Mesodermal cell (in vitro differentiated cells): ENCODE measurements at regions not wholly inside any gene's neighbourhood (a gene's known extent, or its start where the extent isn't known, plus 50 kb on each side); places are given as distances from the start of the nearest gene placed in this dataset.

Experiments used
- H3K27ac ChIP-seq: 2 replicates; pipeline ENCODE4 v1.7.0; 2013; ENCODE audit warnings: mild to moderate bottlenecking, low read depth, low read length, moderate library complexity; ENCODE audit not compliant: severe bottlenecking
- H3K36me3 ChIP-seq: 2 replicates; pipeline ENCODE4 v1.7.1; 2013; ENCODE audit warnings: mild to moderate bottlenecking, low read length, moderate library complexity; ENCODE audit not compliant: control insufficient read depth, insufficient read depth
- H3K4me1 ChIP-seq: one replicate; pipeline ENCODE4 v1.7.1; 2013; ENCODE audit warnings: mild to moderate bottlenecking, low read length; ENCODE audit not compliant: insufficient read depth, control insufficient read depth, poor library complexity, severe bottlenecking
- H3K4me3 ChIP-seq: 2 replicates; pipeline ENCODE4 v1.7.0; 2013; ENCODE audit warnings: low read length, control low read depth, mild to moderate bottlenecking; ENCODE audit not compliant: insufficient read depth, poor library complexity, severe bottlenecking; ENCODE audit errors: extremely low read depth
- H3K9me3 ChIP-seq: 2 replicates; pipeline ENCODE4 v1.7.1; 2013; ENCODE audit warnings: mild to moderate bottlenecking, low read length, moderate library complexity; ENCODE audit not compliant: control insufficient read depth
- WGBS, 2 experiments: methylation state at CpG; one replicate each; pipeline ENCODE4 v1.1.5; 2013; ENCODE audit warnings: missing lambda C conversion rate in 2 of 2; ENCODE audit not compliant: insufficient coverage in 2 of 2; 5-methylcytosine and 5-hydroxymethylcytosine counted together

- no peak overlapping the region for H3K27ac ChIP-seq
- H3K9me3 ChIP-seq = no peaks in the 10 kb centered on the region
- H3K4me3 ChIP-seq = no peak overlapping the region
- 85 to 89% methylated on average over 5 to 7 of the region's 8 CpGs for WGBS, 2 experiments
- no peaks in the 10 kb centered on the region for H3K36me3 ChIP-seq
- H3K4me1 ChIP-seq = peaks cover 8% of the 10 kb centered on the region
Measured at GRCh38 chr13:26471807-26472206, 85.7 kb upstream of the WASF3 start.

- H3K36me3 ChIP-seq = no peaks in the 10 kb centered on the region
- no peak overlapping the region for H3K27ac ChIP-seq
- 80 to 96% methylated on average over 2 to 3 of the region's 5 CpGs for WGBS, 2 experiments
- H3K4me3 ChIP-seq = no peak overlapping the region
- no peaks in the 10 kb centered on the region for H3K9me3 ChIP-seq
- peaks cover 16% of the 10 kb centered on the region for H3K4me1 ChIP-seq
Measured at GRCh38 chr13:26473571-26474230, 83.8 kb upstream of the WASF3 start.

- 89 to 91% methylated on average over 6 to 11 of the region's 11 CpGs for WGBS, 2 experiments
- no peak overlapping the region for H3K27ac ChIP-seq
- peaks cover 16% of the 10 kb centered on the region for H3K4me1 ChIP-seq
- H3K36me3 ChIP-seq = no peaks in the 10 kb centered on the region
- no peaks in the 10 kb centered on the region for H3K9me3 ChIP-seq
- H3K4me3 ChIP-seq = no peak overlapping the region
Measured at GRCh38 chr13:26474286-26474685, 83.2 kb upstream of the WASF3 start.

GRCh38 chr13:26475176-26476110, 82.0 kb upstream of the WASF3 start:
- WGBS, 2 experiments = 27 to 47% methylated on average over 6 to 11 of the region's 15 CpGs
- Histone ChIP-seq H3K4me1 (peaks cover 20% of the 10 kb centered on the region), H3K36me3 (no peaks in the 10 kb centered on the region), H3K4me3 (peak overlapping the region; percentile 27), H3K27ac (peak overlapping the region; percentile 94), H3K9me3 (no peaks in the 10 kb centered on the region)

GRCh38 chr13:26476111-26476781, 81.2 kb upstream of the WASF3 start:
- peak overlapping the region; percentile 94 for H3K27ac ChIP-seq
- peaks cover 20% of the 10 kb centered on the region for H3K4me1 ChIP-seq
- WGBS, 2 experiments = 1 to 4% methylated on average over 11 to 16 of the region's 20 CpGs
- H3K4me3 ChIP-seq = peak overlapping the region; percentile 27
- no peaks in the 10 kb centered on the region for H3K9me3 ChIP-seq
- no peaks in the 10 kb centered on the region for H3K36me3 ChIP-seq

- peak overlapping the region; percentile 27 for H3K4me3 ChIP-seq
- H3K9me3 ChIP-seq = no peaks in the 10 kb centered on the region
- WGBS, 2 experiments = 21 to 45% methylated on average over 2 of the region's 3 CpGs
- H3K36me3 ChIP-seq = no peaks in the 10 kb centered on the region
- peaks cover 20% of the 10 kb centered on the region for H3K4me1 ChIP-seq
- peak overlapping the region; percentile 94 for H3K27ac ChIP-seq
Measured at GRCh38 chr13:26476782-26477142, 80.7 kb upstream of the WASF3 start.

- H3K9me3 ChIP-seq = no peaks in the 10 kb centered on the region
- no peak overlapping the region for H3K4me3 ChIP-seq
- WGBS, 2 experiments = 96 to 100% methylated on average over 1 to 3 of the region's 6 CpGs
- H3K4me1 ChIP-seq = peaks cover 20% of the 10 kb centered on the region
- no peaks in the 10 kb centered on the region for H3K36me3 ChIP-seq
- peak overlapping the region; percentile 94 for H3K27ac ChIP-seq
Measured at GRCh38 chr13:26477681-26478080, 79.8 kb upstream of the WASF3 start.

- Histone ChIP-seq H3K4me3 (no peak overlapping the region), H3K36me3 (no peaks in the 10 kb centered on the region), H3K9me3 (no peaks in the 10 kb centered on the region), H3K4me1 (peaks cover 20% of the 10 kb centered on the region), H3K27ac (no peak overlapping the region)
- 81 to 85% methylated on average over 9 of the region's 10 CpGs for WGBS, 2 experiments
Measured at GRCh38 chr13:26480246-26480855, 77.1 kb upstream of the WASF3 start.

- H3K9me3 ChIP-seq = no peaks in the 10 kb centered on the region
- H3K27ac ChIP-seq = no peak overlapping the region
- no peaks in the 10 kb centered on the region for H3K36me3 ChIP-seq
- peaks cover 5% of the 10 kb centered on the region for H3K4me1 ChIP-seq
- WGBS, 2 experiments = 100% methylated on average over 1 of the region's 3 CpGs; no CpG with 5 or more reads in 1 of the 2 experiments
- no peak overlapping the region for H3K4me3 ChIP-seq
Measured at GRCh38 chr13:26482451-26483197, 74.9 kb upstream of the WASF3 start.

GRCh38 chr13:26483546-26483945, 73.9 kb upstream of the WASF3 start:
- no peak overlapping the region for H3K4me3 ChIP-seq
- no peaks in the 10 kb centered on the region for H3K36me3 ChIP-seq
- H3K27ac ChIP-seq = no peak overlapping the region
- H3K4me1 ChIP-seq = peaks cover 5% of the 10 kb centered on the region
- H3K9me3 ChIP-seq = no peaks in the 10 kb centered on the region
- WGBS, 2 experiments = 97% methylated on average over 7 to 8 of the region's 9 CpGs
